Embryonic facial prominence (tissue), 1 donor: ENCODE measurements at regions not wholly inside any gene's neighbourhood (a gene's known extent, or its start where the extent isn't known, plus 50 kb on each side); places are given as distances from the start of the nearest gene placed in this dataset.

ENCODE experiments used
- DNase-seq: peaks from one replicate; pipeline ENCODE4 v3.0.0-alpha.2; 2016; ENCODE audit errors: extremely low spot score

DNA sequence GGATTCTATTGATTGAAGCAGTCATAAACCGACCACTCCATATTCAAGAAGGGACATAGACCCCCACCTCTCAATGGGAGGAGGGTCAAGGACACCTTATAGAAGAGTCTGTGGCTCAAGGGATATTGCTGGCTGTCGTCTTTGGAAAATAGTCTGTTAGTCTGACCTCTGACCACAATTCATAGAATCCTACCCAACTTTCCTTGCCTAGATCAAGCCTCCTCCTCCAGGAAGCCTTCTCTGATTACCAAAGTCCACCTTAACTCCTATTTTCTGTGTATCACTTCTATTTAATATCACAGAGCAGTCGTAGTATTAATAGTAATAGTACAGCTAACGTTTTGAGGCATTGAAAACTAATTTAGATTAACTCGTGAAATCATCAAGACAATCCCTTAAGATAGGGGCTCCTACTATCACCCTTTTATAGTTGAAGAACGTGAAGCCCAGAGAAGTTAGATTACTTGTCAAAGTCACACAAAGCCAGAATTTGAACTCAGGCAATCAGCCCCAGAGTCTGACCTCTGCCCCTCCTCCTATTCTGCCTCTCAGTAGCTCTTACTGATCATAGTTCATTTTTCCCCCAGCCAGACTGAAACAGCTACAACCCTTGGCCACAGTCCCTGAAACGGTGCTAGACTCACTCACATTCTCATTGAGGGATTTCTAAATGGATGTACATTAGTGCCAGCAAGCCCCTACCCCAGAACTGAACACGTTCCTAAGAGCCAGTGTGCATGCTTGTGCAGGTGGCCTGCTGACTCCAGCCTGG, 636.6 kb downstream of the MID1IP1 start:
- no peak for DNase-seq

DNA sequence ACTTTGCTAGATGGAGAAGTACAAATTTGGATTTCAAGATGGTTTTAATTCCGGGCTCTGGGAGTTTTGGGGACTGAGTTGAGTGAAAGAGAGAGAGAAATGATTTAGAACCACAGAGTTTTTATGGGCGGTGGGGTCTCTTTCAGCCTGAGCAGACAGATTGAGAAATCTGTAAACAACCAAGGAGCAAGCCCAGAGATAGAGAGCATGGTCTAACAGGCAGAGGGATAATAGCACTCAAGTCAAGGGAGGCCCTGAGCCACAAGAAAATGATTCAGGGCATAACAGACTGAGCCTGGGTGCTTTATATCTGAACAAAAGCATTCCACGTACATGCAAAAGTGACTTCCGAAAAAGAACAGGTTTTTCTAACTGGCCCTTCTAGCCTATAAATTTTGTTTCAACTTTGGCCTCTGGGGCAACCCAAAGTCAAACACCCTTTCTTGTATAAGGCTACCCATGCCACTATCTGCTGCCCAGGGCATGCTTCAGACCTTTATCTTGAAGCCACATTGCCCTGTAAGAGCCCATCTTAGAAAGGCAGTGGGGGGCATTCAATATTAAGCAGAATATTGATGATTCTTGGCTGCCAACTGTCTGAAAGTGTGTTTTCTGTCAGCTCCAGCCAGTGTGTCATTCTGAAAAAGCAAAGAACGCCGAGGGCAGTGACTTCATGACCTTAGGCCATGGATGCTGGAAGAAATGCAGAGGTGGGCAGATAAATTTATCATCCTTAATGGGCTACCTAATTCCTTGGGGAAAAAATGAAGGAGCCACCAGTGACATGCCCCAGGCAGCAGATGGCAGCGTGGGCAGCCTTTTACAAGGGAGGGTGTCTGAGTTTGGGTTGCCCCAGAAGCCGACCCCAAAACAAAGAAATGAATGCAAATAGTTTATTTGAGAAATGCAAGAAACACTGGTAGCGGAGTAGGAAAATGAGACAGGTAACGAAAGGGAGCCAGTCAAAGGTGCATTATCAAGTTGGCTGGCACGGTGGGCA, 637.6 kb downstream of the MID1IP1 start:
- no peak for DNase-seq

DNA sequence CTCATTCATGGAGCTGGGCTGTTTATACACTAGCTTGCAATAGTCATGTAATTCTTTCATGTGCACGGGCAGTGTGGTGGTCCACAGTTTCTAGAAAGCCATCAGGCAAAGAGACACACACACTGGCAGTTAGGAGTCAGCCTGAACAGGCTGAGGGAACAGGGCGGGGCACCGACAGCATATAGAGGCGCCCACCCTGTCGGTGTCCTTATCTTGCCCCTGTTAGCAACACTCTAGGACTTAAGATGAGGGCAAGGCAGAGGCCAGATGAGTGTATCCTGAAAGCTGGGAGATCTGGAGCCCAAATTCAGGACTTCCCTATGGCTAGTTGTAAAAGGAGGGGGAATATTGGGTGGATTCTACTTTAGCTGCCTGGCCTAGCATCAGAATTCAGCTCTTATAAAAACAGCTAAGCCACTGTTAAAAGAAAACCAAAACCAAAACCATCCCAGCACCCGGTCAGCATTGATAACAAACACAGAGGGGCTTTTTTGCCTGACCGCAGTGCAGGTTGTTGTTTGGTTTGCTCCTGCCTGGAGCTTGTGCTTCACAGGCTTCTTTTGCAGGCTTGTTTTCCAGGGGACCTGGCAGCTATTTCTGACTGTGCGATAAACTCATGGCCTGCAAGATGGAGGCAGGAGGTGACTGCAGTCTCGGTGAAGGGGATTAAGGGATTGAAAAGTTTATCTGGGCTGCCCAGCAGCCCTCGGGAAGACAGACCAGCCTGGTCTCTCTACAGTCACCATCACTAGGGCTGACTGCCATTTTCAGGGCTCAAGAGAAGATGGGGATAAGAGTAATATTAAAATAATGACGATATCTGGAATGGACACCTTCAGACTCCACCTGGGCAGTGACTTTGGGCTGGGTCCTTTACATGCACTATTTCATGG, 638.9 kb downstream of the MID1IP1 start:
- DNase-seq = no peak

DNA sequence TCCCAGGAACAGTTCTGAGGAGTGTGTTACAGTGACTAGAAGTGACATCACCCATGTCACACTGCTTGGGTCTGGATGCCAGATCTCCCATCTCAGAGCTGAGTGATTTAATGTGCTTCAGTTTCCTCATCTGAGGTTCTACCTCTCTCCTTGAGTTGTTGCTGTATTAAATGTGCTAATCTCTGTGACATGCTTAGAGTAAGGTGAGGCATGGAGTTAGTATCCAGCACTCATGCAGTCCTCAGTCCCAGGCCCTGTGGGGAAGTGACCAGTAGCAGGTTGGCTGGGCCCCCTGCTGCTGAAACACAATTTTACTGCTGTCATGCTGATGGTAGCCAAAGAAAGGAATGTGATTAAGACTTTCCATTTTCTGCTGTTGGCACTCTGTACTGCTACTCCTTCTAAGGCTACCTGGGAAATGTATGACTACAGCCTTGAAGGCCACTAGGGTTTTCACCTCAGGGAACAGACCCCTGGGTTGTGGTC, 639.6 kb downstream of the MID1IP1 start:
- no peak for DNase-seq

GRCh38 chrX:39442332-39442731, 641.1 kb downstream of the MID1IP1 start:
- no peak for DNase-seq

- DNase-seq = no peak
Observed at GRCh38 chrX:39443240-39443639, 642.0 kb downstream of the MID1IP1 start.

DNA sequence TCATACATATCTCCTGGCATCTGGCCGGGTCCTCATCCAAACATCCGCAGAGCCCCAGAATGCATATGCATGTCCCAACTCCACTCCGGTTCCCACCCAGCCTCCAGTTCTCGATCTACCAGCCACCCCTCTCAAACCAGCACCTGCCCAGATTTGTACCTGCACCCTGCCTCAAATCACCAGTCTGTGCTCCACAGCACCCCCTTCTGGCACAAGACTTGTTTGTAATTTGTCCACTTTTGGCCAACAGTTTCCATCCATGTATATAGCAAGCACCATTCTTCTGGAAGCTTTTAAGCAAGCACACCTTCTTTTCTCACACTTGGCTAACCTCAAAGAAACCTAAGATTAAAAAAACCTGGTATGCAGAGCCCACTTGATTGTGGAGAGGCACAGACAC, 644.1 kb downstream of the MID1IP1 start:
- no peak for DNase-seq

DNA sequence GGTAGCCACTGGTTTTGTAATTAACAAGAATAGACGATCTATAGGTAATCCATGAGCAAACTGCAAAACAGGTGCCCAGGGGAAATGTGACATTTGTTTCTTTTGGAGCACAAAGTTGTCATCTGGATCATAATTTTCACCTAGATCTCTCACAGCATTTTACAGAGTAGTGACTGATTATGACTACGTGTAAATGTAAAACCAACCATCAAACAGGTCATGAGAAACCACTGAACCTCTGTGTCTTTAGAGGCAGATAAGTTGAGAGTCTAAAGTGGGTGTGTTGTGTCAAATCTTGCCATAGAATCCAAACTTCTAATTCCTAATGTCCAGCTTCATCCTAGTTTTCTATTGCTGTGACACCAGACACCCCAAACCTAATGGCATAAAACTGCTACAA, 648.1 kb downstream of the MID1IP1 start:
- no peak for DNase-seq

DNA sequence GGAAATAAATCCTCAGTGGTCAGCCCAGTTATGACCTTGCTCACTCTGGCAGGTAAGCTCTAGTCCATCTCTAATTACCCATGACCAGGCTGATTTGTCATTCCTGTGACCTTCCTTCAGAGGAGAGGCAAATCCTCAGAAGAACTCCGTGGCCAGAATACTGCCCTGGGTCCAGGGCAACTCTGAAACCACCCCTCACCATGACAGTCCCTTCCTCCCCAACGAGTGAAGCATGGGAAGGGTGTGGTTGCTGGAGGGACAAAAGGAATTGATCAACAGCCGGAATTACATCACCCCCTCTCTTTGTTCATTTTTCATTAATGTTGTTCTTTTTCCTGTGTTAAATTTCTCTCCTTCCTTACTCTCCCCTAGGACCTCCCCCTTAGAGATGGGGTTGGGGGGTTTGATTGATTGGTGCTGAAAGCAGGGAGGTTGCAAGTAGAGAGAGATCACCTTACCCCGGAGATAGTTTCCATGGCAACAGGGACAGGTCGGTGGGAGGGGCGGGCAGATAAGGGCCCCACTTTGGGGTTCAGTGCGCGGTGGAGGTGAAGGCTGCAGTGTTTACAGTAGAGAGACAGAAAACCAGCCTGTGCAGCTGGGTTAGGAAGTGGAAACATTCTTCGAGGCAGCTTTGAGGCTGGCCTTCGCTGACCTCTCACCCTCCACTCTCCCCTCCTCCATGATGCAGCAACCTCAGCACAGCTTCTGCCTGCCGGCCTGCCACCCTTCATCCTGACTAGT, 647.4 kb downstream of the BCOR start:
- DNase-seq = no peak

GRCh38 chrX:39451046-39451445, 646.7 kb downstream of the BCOR start:
- no peak for DNase-seq

GRCh38 chrX:39452401-39452800, 645.4 kb downstream of the BCOR start:
- no peak for DNase-seq

- no peak for DNase-seq
Observed at GRCh38 chrX:39453889-39454621, 643.7 kb downstream of the BCOR start.

DNA sequence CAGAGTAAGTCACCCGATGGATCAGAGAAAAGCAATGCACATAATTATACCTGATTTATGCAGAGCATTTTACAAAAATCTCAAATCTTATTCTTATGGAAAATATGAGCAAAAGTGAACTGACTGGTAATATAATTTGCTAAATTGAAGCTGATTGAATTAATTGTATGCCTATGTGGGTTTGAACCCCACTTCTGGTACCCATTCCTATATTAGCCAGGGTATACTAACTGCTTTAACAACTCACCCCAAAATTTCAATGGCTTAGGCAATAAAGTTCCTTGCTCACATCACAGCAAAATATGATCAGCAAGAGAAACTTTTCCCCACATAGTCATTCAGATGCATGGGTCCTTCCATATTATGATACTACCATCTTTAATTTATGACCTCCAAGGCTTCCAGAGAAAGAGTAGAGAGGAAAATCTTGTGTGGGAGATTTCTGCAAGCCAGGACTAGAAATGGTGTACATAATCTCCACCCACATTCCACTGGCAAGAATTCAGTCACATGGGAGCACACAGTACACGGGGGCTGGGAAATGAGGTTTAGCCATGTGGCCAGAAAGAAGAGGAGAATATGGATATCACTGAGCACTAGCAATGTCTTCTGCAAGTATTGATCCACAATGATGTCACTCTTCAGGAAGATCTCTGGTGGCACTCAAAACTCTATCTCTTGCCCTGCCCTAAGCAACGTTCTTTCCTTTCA, 640.7 kb downstream of the BCOR start:
- no peak for DNase-seq

- no peak for DNase-seq
Observed at GRCh38 chrX:39458779-39459178, 639.0 kb downstream of the BCOR start.

DNA sequence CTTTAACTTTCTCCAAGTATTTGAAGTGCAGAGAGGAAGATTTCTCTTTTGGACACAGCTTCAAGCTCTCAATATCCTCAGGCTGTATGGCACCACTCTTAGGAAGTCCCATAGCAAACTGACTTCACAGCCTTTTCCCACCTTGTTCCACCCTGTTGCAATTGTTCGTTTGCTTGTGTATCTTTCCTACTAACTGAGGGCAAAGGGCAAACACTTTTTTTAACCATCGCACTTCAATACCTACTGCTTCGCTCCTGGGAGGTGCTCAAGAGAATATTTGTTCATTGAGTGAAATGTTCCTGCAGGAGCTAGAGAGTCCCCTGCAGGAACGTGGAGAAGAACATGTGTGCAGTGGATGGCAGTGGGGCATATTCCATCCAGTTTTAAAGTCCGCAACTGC, 638.6 kb downstream of the BCOR start:
- DNase-seq = no peak

GRCh38 chrX:39459952-39460351, 637.8 kb downstream of the BCOR start:
- no peak for DNase-seq

DNA sequence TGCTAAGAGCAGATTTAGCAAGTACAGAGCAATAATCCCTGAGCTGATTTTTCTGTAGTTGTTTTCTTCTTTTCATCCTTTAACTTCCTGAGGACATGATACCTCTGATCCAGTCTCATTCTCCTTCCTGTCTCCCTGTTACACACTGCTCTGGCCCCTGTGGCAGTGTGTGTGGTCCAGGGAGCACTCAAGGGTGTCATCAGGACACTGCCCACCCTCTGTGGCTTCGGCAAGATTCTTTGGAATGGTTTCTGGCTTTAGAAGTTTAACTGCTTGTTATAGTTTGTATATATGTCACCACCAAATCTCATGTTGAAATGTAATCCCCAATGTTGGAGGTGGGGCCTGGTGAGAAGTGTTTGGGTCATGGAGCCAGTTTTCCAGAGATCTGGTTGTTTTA, 637.3 kb downstream of the BCOR start:
- DNase-seq = no peak

DNA sequence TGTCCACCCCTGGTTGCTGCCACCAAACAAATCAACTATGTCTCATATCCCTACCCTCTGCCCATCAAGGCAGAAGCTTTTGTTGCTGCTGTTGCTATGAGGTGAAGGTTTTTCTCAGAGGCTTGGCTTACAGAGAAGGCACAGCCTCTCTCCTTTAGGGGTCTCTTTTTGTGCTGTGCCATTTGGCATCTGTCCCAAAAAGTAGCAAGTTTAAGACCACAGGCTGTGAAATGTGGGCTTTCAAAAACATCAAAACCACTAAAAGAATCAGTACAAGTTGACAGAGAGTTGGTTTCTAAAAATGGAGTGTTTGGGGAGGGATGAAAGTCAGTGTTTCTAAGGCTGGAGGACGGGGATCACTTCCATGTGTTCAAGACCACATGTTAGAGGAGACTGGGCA, 634.9 kb downstream of the BCOR start:
- DNase-seq = no peak

- DNase-seq = no peak
Observed at GRCh38 chrX:39464253-39464652, 633.5 kb downstream of the BCOR start.

DNA sequence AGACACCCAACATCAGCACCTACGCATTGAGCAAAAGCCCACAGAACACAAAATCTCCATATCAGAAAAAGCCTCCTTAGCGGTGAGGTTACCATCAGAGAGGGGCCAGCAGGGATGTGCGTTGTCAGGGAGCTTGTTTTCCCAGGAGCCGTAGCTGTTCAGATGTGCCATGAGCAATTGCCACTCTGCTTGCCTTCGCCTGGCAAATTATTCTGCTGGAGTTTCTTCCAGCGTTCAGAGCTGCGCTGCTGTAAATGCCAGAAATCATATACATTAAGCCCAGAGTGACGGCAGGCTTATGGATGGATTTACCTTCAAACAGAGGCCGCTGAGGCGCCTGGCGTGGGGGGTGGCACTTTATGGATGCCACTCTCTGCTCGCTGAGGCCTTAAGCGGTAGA, 632.3 kb downstream of the BCOR start:
- DNase-seq = no peak
